Superior temporal gyrus (tissue), 1 donor: ENCODE measurements at regions not wholly inside any gene's neighbourhood (a gene's known extent, or its start where the extent isn't known, plus 50 kb on each side); places are given as distances from the start of the nearest gene placed in this dataset.
"Not testable (repeated sequence)": the region's sequence is repeated elsewhere in the genome, so short reads cannot be mapped to it uniquely, and the experiment has no call there.

ENCODE experiments used
- DNase-seq: peaks from one replicate; pipeline ENCODE4 v3.0.0-alpha.2; 2016; ENCODE audit errors: extremely low spot score

GRCh38 chr3:150357923-150358607, 50.0 kb upstream of the TSC22D2 start:
- DNase-seq, result peak; percentile 25

DNA sequence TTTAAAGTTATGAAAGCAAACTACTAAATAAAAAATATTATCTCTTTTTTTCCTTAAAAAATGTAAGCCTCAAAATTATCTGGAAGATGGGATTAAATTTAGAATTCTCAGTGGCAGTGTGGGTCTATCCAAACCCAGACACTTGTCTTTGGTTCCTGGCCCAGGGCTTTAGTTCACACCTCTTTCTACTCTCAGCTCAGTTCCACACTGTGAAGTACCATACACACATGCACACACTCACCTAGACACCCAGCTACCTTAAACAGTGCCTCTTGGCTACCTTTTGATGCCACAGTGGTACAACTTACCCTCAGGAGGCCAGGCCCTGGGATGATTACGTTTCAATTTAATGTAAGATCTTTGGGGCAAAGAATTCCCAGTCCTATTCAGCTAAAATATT, 51.0 kb upstream of the TSC22D2 start:
- DNase-seq, result no peak

DNA sequence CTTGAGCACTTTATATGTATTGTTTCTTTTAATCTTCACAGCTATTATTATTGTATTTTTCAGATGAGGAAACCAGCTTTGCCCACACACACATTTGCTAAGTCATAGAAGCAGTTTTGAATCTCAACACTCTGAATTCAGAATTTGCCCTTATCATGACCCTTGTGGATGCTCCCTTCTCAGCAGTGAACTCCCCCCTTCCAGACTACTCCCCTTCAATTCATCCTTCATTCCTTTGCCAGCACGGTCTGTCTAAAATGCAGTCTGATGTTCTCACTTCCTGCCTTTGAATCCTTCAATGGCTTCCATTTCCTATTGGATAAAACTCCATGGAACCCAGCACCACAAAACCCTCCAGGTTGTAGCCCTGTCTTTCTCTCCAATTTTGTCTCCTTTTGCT, 52.5 kb upstream of the TSC22D2 start:
- DNase-seq, result no peak

DNA sequence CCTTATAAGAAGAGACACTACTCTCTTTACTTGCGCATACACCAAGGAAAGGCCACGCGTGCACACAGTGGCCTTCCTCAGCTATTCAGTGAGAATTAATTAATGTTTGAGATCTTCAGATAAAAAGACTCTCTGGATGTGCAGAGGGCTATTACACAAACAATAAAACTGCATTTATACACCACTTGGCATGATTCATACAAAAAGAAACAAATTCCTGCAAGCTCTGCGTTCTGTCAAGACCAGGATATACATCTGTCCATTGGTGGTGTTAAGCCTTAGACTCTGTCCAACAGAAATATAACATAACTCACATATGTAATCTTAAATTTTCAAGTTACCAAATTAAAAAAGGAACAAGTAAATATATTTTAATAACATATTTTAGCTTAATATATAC, 55.2 kb upstream of the TSC22D2 start:
- no peak for DNase-seq

DNA sequence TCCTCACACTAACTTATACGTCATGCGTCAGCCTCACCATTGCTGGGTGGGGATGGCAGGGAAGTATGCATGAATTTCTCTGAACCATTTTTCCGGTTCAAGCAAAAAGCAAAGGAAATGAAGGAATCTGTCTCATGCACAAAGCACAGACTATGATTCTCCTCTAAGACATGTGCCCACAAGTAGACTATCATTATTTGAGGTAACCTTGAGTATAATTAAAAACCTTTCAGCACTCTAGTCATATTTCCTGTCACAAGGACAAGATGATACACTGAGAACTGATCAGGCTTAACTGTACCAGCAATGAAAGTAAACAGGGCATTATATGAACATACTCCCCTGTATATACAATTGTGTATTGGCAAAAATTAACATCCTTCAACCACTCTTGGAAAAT, 56.7 kb upstream of the TSC22D2 start:
- DNase-seq, result no peak

DNA sequence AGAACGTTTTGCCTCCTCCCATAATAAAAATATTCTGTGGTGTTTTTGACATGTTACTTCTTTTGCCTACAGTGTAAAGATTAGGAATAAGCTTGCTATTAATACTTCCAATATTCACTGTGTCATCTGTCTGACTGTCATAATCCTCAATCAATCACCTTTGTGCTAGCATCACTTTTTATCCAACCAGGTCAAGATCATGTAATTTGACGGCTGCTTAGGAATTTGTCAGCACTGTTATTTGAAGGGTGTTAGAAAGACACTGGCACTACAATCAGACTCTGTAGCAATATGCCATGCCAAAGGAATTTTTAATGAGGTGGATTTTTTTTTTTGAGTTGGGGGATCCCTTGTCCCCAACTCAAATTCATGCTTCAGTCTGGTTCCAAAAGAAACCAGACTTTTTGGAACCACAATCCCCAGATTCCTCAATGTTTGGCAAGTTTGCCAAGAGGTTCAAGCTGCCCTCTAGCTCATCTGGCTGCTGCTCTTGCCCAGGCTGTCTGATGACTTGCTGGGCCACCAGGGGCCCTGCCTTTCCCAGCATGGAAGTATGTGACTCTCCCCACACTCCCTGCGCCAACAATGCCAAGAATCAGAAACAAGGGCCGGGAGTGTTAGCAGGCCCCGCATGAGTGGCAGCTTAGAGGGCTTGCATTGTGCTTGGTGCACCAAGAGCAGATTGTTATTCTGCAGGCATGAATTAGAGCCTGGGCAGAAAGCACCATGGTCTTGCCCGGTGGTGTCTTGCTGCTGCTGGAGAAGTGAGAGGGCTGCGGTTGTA, 58.6 kb upstream of the TSC22D2 start:
- DNase-seq, result peak; percentile 92

- DNase-seq, result peak; percentile 38
Measured at GRCh38 chr3:150348500-150348899, 59.6 kb upstream of the TSC22D2 start.

DNA sequence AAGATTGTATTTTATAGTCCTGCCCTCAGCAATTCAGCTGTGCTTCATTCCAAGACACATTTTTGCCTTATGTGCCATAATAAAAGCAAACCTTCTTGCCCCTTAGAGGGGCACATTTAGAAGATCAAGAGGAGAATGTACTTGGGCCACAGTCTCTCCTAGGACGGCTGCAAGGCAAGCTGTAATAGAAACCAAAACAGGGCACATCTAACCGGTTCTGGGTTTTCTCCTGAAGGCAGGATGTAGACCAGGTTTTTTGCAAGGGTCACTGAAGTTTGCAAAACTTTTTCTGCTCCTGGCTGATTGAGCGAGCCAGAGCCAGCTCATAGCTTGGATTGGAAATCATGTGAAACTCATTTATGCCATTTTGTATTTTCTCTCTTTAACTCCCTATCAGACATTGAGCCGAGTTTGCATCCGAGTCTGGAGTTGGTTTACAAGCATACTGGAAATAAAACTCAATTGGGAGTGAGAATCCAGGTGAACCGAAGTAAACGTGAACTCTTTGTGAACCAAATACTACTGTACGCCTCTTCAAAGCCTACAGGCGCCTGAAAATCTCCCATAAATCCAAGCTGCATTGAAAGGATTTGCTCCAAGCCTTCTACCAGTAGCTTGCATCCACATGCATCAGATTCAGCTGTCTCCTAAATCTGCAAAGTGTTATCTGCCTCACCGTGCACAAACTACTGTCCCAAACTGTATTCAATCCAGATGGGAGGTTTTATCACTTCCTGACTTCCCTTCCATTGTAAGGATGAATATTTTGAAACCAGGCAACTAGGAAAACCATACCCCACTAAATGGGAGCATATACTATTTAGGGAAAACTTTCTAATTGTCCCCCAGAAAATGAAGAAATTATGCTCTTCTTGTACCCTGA, 60.9 kb upstream of the TSC22D2 start:
- no peak for DNase-seq

DNA sequence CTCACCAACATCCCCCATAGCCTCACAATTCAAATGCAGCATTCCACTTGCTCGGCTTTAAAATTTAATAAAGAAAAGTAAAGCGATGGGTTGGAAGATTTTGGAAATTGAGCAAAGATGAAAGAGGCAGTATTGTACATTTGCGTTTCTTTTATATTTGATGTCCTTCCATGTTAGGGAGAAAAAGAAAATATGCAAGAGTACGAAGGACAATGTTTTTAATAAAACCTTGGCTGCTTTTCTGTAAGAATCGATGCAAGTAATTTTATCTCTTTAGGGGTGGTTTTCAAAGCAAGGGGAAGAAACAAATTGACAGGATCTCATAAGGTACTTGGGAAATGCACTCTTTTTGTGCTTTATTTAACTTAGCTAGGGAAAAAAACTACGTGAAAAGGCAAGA, 61.8 kb upstream of the TSC22D2 start:
- no peak for DNase-seq

GRCh38 chr3:150345021-150345538, 63.0 kb upstream of the TSC22D2 start:
- no peak for DNase-seq

GRCh38 chr3:150344079-150344759, 63.9 kb upstream of the TSC22D2 start:
- DNase-seq, result no peak

DNA sequence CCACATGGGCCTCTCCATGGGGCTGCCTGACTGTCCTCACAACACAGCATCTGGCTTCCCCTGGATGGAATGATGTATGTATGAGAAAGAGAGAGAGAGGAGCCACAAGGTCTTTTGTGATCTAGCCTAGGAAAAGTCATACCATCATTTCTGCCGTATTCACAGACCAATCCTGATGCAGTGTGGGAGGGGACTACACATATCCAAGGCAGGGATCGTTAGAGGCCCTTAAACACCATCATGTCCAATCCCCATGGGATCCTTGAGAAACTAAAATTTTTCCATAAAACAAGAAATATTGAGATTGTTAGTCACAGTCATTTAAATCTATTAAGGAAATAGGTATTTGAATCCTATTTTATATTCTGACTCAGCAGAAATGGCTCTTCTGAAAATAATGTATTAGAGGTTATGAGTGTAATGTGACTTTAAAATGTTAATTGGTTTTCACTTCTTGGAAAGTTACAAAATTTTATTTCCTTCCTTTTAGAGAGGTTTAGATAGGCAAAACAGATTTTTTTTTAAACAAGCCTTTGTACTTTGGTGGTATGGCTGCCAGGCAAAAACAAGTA, 65.1 kb upstream of the TSC22D2 start:
- no peak for DNase-seq

- no peak for DNase-seq
Measured at GRCh38 chr3:150341891-150342290, 66.2 kb upstream of the TSC22D2 start.

DNA sequence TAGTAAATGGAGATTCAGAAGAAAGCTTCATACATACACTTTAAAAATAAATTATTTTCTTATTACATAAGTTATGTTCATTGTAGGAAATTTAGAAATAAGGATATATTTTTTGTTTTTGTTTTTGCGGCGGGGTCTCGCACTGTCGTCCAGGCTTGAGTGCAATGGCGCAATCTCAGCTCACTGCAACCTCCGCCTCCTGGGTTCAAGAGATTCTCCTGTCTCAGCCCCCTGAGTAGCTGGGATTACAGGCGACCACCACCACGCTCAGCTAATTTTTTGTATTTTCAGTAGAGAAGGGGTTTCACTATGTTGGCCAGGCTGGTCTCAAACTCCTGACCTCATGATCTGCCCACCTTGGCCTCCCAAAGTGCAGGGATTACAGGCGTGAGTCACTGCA, 71.7 kb upstream of the TSC22D2 start:
- DNase-seq, result not testable (repeated sequence)

DNA sequence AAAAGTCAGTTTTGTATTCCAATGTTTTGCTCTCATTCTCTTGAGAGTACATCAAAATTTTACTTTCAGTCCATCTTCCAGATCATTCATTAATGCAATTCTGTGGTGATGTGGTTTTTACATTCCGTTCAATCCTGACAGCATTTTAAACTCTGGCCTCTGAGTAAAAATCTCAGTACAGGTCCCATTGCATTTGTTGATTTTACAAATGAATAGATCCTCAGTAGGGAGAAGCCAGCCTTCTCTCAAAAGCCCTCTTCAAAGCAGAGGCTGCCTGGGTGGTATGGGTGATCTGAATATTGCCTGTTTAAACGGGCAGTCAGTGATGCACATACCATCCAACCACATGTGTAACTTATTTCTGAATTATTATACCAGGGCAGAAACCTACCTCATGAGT, 72.5 kb upstream of the TSC22D2 start:
- DNase-seq, result no peak

GRCh38 chr3:150334974-150335373, 73.1 kb upstream of the TSC22D2 start:
- DNase-seq, result no peak

- no peak for DNase-seq
Measured at GRCh38 chr3:150333477-150333876, 74.6 kb upstream of the TSC22D2 start.

- DNase-seq, result no peak
Measured at GRCh38 chr3:150331978-150332568, 76.0 kb upstream of the TSC22D2 start.

DNA sequence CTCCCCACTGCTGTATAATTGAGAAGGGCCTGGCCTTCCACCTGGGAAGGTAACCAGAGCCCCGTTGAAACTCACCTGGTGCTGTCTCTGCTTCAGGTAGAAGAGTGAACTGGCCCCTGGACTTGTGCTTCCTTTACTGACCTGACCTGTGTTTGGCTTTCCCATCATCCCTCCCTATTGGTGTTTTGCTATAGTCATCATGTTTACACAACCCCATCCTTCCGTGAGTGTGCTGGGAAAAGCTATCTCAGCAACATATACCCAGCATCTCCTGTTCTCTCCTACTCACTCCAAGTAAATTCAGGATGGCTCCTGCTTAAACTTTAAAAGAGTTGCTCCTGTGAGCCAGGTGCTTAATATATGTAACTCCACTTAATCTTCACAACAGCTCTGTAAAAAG, 77.2 kb upstream of the TSC22D2 start:
- DNase-seq, result no peak

- DNase-seq, result no peak
Measured at GRCh38 chr3:150330174-150330573, 77.9 kb upstream of the TSC22D2 start.

GRCh38 chr3:150329408-150329807, 78.7 kb upstream of the TSC22D2 start:
- DNase-seq, result no peak
